ENCODE measurements at regions not wholly inside any gene's neighbourhood (a gene's known extent, or its start where the extent isn't known, plus 50 kb on each side); places are given as distances from the start of the nearest gene placed in this dataset.

DNA sequence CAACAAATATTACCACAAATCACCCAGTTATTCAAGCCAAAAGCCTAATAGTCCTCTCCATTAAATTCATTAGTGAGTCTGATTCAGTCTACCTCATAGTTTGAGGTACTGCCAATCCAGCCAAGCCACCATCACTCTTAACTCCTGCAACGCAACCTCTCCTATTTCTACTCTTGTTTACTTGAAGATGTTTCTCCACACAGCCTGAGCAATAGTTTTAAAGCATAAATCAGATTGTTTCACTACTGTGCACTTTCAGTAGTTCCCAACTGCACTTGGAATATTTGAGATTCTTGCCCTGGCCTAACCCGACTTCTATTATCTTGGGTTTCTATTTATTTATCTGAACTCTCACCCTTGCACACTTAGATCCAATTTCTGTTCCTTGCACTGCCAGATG lies 85.5 kb downstream of the YIPF5 start:
- DNase-seq = no peak

DNA sequence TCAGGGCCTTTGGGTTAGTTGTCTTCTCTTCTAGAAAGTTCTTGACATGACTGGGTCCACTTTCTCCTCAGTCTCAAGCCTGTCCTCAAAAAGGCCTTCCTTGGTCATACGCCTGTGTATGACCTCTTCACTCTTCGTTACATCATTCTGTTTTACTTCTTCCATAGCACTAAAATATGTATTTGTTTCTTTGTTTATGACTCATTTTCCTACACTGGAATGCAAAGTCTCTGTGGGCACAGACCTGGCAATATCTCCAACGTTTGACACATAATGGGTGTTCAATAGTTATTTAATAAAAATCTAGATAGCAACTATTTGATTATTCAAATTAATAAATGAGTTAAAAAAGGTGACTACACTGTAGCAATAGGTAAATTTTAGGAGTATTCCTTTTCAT lies 85.1 kb downstream of the YIPF5 start:
- DNase-seq = no peak

GRCh38 chr5:144086295-144086694 lies 84.2 kb downstream of the YIPF5 start:
- no peak for DNase-seq

- no peak for DNase-seq
Observed at GRCh38 chr5:144087576-144087975, 82.9 kb downstream of the YIPF5 start.

GRCh38 chr5:144088206-144089064 lies 82.0 kb downstream of the YIPF5 start:
- DNase-seq = no peak

GRCh38 chr5:144089401-144090021 lies 80.9 kb downstream of the YIPF5 start:
- no peak for DNase-seq

DNA sequence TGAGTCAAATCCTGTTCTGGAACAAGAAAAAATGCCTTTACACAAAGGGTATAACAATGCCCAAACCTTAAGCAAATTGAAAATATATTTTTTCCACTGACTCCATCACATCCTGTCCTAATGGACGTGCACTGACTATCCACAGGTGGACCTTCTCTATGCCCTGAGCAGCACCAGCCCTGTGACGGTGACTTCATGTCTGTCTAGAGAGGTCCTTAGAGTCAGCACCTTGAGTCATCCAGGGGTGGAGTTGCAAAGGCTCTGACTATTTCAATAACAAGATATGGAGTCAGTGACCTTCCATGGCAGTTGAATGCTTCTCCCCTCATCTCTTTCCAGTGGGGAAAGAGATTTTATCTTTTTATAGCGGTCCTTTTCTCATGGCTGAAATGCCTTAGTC lies 78.0 kb downstream of the YIPF5 start:
- DNase-seq = no peak

GRCh38 chr5:144093400-144093799 lies 77.1 kb downstream of the YIPF5 start:
- no peak for DNase-seq

DNA sequence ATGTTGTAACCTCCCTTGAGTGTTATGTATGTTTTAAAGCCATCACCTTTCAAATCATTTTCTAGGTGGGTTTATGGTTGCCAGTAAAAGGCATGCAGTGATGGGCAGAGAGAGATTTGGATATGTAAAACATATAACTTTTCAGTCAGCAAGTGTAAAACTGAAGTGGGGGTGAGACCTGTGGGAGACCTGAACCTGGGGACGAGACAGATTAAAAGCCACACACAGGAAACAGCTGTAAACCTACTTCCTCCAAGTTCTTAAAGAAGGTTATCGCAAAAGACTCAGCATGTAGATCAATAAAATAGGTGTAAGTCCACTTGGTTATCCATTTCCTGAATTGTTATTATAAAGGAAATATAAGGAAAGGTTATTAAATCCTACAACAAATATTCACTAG lies 76.6 kb downstream of the YIPF5 start:
- no peak for DNase-seq

- DNase-seq = no peak
Observed at GRCh38 chr5:144100702-144101101, 69.8 kb downstream of the YIPF5 start.

- DNase-seq = no peak
Observed at GRCh38 chr5:144101616-144102015, 68.8 kb downstream of the YIPF5 start.

- DNase-seq = no peak
Observed at GRCh38 chr5:144102361-144102760, 68.1 kb downstream of the YIPF5 start.

GRCh38 chr5:144102979-144103378 lies 67.5 kb downstream of the YIPF5 start:
- DNase-seq = no peak

GRCh38 chr5:144103611-144104485 lies 66.6 kb downstream of the YIPF5 start:
- DNase-seq = no peak

GRCh38 chr5:144105371-144105770 lies 65.1 kb downstream of the YIPF5 start:
- no peak for DNase-seq

GRCh38 chr5:144108131-144108530 lies 62.3 kb downstream of the YIPF5 start:
- DNase-seq = no peak
